ENCODE measurements at regions not wholly inside any gene's neighbourhood (a gene's known extent, or its start where the extent isn't known, plus 50 kb on each side); places are given as distances from the start of the nearest gene placed in this dataset.

DNA sequence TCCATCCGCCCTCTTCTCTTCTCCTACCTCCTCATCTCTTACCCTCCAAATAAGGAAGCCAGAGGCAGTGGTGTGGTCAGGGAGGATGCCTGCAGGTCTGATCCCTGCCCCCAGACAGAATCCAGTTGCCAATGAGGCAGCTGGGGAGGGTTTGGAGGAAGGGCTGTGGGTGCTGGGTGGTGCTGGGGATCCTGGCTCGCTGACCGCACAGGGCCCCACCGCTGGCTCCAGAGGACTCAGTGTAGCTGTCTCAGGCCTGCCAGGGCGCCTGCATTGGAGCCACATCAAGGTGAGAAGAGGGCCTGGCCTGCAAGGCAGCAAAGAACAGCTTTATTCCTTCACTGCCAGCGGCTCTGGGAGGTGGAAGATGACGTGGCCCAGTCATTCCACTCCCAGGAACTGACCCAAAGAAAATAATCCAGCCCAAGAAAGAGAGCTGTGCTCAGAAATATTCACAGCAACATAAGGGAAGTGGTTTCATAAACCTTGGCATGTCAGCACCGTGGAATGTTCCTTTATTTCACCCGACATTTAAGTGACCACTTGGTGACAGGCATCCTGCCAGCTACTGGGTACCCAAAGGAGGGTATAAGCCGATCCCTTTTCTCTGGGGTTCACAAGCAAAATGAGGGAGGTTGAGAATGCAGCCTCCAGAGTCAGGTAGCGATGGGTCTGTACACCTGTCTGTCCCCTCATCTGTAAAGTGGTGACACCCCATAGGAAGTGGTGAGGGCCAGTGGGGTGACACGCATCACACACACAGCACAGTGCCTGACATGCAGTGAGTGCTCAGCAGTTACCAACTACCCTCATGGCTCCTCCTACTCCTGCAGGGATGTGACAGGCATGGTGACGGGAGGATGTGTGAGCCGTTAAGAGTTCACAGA, 125.1 kb downstream of the SNX5 start:
- Histone ChIP-seq H3K79me2 (ENCODE audit: insufficient read depth, low read length) (no peaks in the 10 kb centered on the region), H3K9me3 (ENCODE audit: insufficient read depth, low read depth, low read length) (no peaks in the 10 kb centered on the region), H2AFZ (ENCODE audit: low read depth, low read length) (peak overlapping the region; percentile 35), H3K4me1 (ENCODE audit: insufficient read depth, low read length) (peaks cover 43% of the 10 kb centered on the region), H3K9ac (ENCODE audit: low read length) (peak overlapping the region; percentile 57), H3K27me3 (ENCODE audit: insufficient read depth, low read length) (no peaks in the 10 kb centered on the region), H3K36me3 (ENCODE audit: insufficient read depth, low read length) (no peaks in the 10 kb centered on the region), H3K4me2 (ENCODE audit: low read length) (peak overlapping the region; percentile 64), H3K4me3 (ENCODE audit: insufficient read depth, low read depth, low read length) (peak overlapping the region; percentile 3), H4K20me1 (ENCODE audit: insufficient read depth, low read length) (no peaks in the 10 kb centered on the region), H3K27ac (ENCODE audit: low read depth, low read length) (peak overlapping the region; percentile 80)
- Mint-ChIP-seq H3K36me3 (ENCODE audit: low read depth, unreplicated experiment) (no peaks in the 10 kb centered on the region), H3K27ac (ENCODE audit: unreplicated experiment) (peak overlapping the region; percentile 79), H3K27me3 (ENCODE audit: low read depth, unreplicated experiment) (no peaks in the 10 kb centered on the region), H3K4me1 (ENCODE audit: low read depth, unreplicated experiment) (peaks cover 15% of the 10 kb centered on the region), H3K9me3 (ENCODE audit: unreplicated experiment) (no peaks in the 10 kb centered on the region), H3K4me3 (ENCODE audit: unreplicated experiment) (no peak overlapping the region)
- TF ChIP-seq EZH2 (IDR thresholded peaks at IDR 0.05; ENCODE audit: insufficient read depth, low read length), result no peak
- TF ChIP-seq, protein P1, sequence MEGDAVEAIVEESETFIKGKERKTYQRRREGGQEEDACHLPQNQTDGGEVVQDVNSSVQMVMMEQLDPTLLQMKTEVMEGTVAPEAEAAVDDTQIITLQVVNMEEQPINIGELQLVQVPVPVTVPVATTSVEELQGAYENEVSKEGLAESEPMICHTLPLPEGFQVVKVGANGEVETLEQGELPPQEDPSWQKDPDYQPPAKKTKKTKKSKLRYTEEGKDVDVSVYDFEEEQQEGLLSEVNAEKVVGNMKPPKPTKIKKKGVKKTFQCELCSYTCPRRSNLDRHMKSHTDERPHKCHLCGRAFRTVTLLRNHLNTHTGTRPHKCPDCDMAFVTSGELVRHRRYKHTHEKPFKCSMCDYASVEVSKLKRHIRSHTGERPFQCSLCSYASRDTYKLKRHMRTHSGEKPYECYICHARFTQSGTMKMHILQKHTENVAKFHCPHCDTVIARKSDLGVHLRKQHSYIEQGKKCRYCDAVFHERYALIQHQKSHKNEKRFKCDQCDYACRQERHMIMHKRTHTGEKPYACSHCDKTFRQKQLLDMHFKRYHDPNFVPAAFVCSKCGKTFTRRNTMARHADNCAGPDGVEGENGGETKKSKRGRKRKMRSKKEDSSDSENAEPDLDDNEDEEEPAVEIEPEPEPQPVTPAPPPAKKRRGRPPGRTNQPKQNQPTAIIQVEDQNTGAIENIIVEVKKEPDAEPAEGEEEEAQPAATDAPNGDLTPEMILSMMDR (IDR thresholded peaks at IDR 0.05; ENCODE audit: insufficient read depth, low read depth, low read length), result no peak
- peak; percentile 98 for FAIRE-seq
- DNase-seq (ENCODE audit: low read depth), result peak; percentile 98

GRCh38 chr20:17841751-17842215, 126.8 kb downstream of the SNX5 start:
- no peaks in the 10 kb centered on the region for H3K36me3 Mint-ChIP-seq (ENCODE audit: low read depth, unreplicated experiment)
- Histone ChIP-seq H3K36me3 (ENCODE audit: insufficient read depth, low read length) (no peaks in the 10 kb centered on the region), H3K79me2 (ENCODE audit: insufficient read depth, low read length) (no peaks in the 10 kb centered on the region), H3K27ac (ENCODE audit: low read depth, low read length) (peak overlapping the region; percentile 80), H3K9ac (ENCODE audit: low read length) (no peak overlapping the region), H3K27me3 (ENCODE audit: insufficient read depth, low read length) (no peaks in the 10 kb centered on the region), H3K4me2 (ENCODE audit: low read length) (peak overlapping the region; percentile 21), H3K4me1 (ENCODE audit: insufficient read depth, low read length) (peaks cover 48% of the 10 kb centered on the region), H3K9me3 (ENCODE audit: insufficient read depth, low read depth, low read length) (no peaks in the 10 kb centered on the region), H4K20me1 (ENCODE audit: insufficient read depth, low read length) (no peaks in the 10 kb centered on the region), H3K4me3 (ENCODE audit: insufficient read depth, low read depth, low read length) (no peak overlapping the region), H2AFZ (ENCODE audit: low read depth, low read length) (no peak overlapping the region)
- peak; percentile 69 for DNase-seq (ENCODE audit: low read depth)
- no peaks in the 10 kb centered on the region for H3K9me3 Mint-ChIP-seq (ENCODE audit: unreplicated experiment)
- H3K27me3 Mint-ChIP-seq (ENCODE audit: low read depth, unreplicated experiment), result no peaks in the 10 kb centered on the region
- H3K4me3 Mint-ChIP-seq (ENCODE audit: unreplicated experiment), result no peak overlapping the region
- no peak overlapping the region for H3K27ac Mint-ChIP-seq (ENCODE audit: unreplicated experiment)
- TF ChIP-seq, protein P1 (IDR thresholded peaks at IDR 0.05; ENCODE audit: insufficient read depth, low read depth, low read length), result no peak
- TF ChIP-seq EZH2 (IDR thresholded peaks at IDR 0.05; ENCODE audit: insufficient read depth, low read length), result no peak
- peaks cover 19% of the 10 kb centered on the region for H3K4me1 Mint-ChIP-seq (ENCODE audit: low read depth, unreplicated experiment)
- no peak for FAIRE-seq

DNA sequence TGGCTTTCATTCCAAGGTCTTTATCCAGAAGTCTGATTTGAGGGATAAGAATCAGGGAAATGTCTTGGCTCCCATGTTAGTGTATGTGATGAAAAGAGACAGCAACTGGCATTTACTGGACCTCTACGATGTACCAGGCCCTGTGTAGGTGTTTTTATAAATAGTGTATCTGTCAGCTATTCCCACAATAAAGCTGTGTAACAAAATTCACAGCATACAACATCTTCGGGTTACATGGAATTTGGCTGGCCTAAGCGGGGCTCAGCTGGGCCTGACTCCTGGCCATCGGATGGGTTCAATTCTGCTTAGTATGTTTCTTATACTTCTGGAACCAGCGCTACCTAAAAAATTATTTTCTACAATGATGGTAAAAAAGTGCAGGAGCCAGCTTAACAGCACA, 128.2 kb downstream of the SNX5 start:
- Mint-ChIP-seq H3K27me3 (ENCODE audit: low read depth, unreplicated experiment) (no peaks in the 10 kb centered on the region), H3K36me3 (ENCODE audit: low read depth, unreplicated experiment) (no peaks in the 10 kb centered on the region), H3K27ac (ENCODE audit: unreplicated experiment) (no peak overlapping the region), H3K9me3 (ENCODE audit: unreplicated experiment) (no peaks in the 10 kb centered on the region), H3K4me1 (ENCODE audit: low read depth, unreplicated experiment) (peaks cover 23% of the 10 kb centered on the region), H3K4me3 (ENCODE audit: unreplicated experiment) (no peak overlapping the region)
- H3K4me2 ChIP-seq (ENCODE audit: low read length), result no peak overlapping the region
- no peaks in the 10 kb centered on the region for H3K27me3 ChIP-seq (ENCODE audit: insufficient read depth, low read length)
- no peak overlapping the region for H3K27ac ChIP-seq (ENCODE audit: low read depth, low read length)
- H4K20me1 ChIP-seq (ENCODE audit: insufficient read depth, low read length), result no peaks in the 10 kb centered on the region
- TF ChIP-seq, protein P1 (IDR thresholded peaks at IDR 0.05; ENCODE audit: insufficient read depth, low read depth, low read length), result no peak
- TF ChIP-seq EZH2 (IDR thresholded peaks at IDR 0.05; ENCODE audit: insufficient read depth, low read length), result no peak
- H3K4me3 ChIP-seq (ENCODE audit: insufficient read depth, low read depth, low read length), result no peak overlapping the region
- no peak overlapping the region for H2AFZ ChIP-seq (ENCODE audit: low read depth, low read length)
- no peak for FAIRE-seq
- H3K79me2 ChIP-seq (ENCODE audit: insufficient read depth, low read length), result no peaks in the 10 kb centered on the region
- peaks cover 53% of the 10 kb centered on the region for H3K4me1 ChIP-seq (ENCODE audit: insufficient read depth, low read length)
- no peak overlapping the region for H3K9ac ChIP-seq (ENCODE audit: low read length)
- H3K36me3 ChIP-seq (ENCODE audit: insufficient read depth, low read length), result no peaks in the 10 kb centered on the region
- no peaks in the 10 kb centered on the region for H3K9me3 ChIP-seq (ENCODE audit: insufficient read depth, low read depth, low read length)
- DNase-seq (ENCODE audit: low read depth), result no peak
